ENCODE measurements at regions not wholly inside any gene's neighbourhood (a gene's known extent, or its start where the extent isn't known, plus 50 kb on each side); places are given as distances from the start of the nearest gene placed in this dataset.
"Not testable (repeated sequence)": the region's sequence is repeated elsewhere in the genome, so short reads cannot be mapped to it uniquely, and the experiment has no call there.

- H3K4me3 ChIP-seq (ENCODE audit: low read length) = no peak overlapping the region
- no peak for TF ChIP-seq ZNF274 (IDR thresholded peaks at IDR 0.05; ENCODE audit: low read depth, low read length)
These were observed 891.9 kb downstream of the PLOD2 start for GRCh38 chr3:145269106-145269505.

- TF ChIP-seq ZNF274 (IDR thresholded peaks at IDR 0.05; ENCODE audit: low read depth, low read length) = no peak
- H3K4me3 ChIP-seq (ENCODE audit: low read length) = no peak overlapping the region
These were observed 888.3 kb downstream of the PLOD2 start for GRCh38 chr3:145272684-145273083.

GRCh38 chr3:145282505-145282904 is 878.5 kb downstream of the PLOD2 start:
- no peak for TF ChIP-seq ZNF274 (IDR thresholded peaks at IDR 0.05; ENCODE audit: low read depth, low read length)
- H3K4me3 ChIP-seq (ENCODE audit: low read length) = no peak overlapping the region

- H3K4me3 ChIP-seq (ENCODE audit: low read length) = no peak overlapping the region
- no peak for TF ChIP-seq ZNF274 (IDR thresholded peaks at IDR 0.05; ENCODE audit: low read depth, low read length)
These were observed 874.0 kb downstream of the PLOD2 start for GRCh38 chr3:145286937-145287336.

- no peak for TF ChIP-seq ZNF274 (IDR thresholded peaks at IDR 0.05; ENCODE audit: low read depth, low read length)
- H3K4me3 ChIP-seq (ENCODE audit: low read length) = no peak overlapping the region
These were observed 871.0 kb downstream of the PLOD2 start for GRCh38 chr3:145290010-145290409.

GRCh38 chr3:145294572-145294971 is 866.4 kb downstream of the PLOD2 start:
- no peak overlapping the region for H3K4me3 ChIP-seq (ENCODE audit: low read length)
- TF ChIP-seq ZNF274 (IDR thresholded peaks at IDR 0.05; ENCODE audit: low read depth, low read length) = no peak

- H3K4me3 ChIP-seq (ENCODE audit: low read length) = no peak overlapping the region
- TF ChIP-seq ZNF274 (IDR thresholded peaks at IDR 0.05; ENCODE audit: low read depth, low read length) = no peak
These were observed 853.7 kb downstream of the PLOD2 start for GRCh38 chr3:145307272-145307671.

GRCh38 chr3:145313751-145314150 is 847.2 kb downstream of the PLOD2 start:
- no peak overlapping the region for H3K4me3 ChIP-seq (ENCODE audit: low read length)
- no peak for TF ChIP-seq ZNF274 (IDR thresholded peaks at IDR 0.05; ENCODE audit: low read depth, low read length)

- H3K4me3 ChIP-seq (ENCODE audit: low read length) = not testable (repeated sequence)
These were observed 844.7 kb downstream of the PLOD2 start for GRCh38 chr3:145316253-145316652.

- TF ChIP-seq ZNF274 (IDR thresholded peaks at IDR 0.05; ENCODE audit: low read depth, low read length) = no peak
- H3K4me3 ChIP-seq (ENCODE audit: low read length) = no peak overlapping the region
These were observed 834.3 kb downstream of the PLOD2 start for GRCh38 chr3:145326666-145327065.

- H3K4me3 ChIP-seq (ENCODE audit: low read length) = not testable (repeated sequence)
These were observed 827.6 kb downstream of the PLOD2 start for GRCh38 chr3:145333427-145333826.

GRCh38 chr3:145333931-145334330 is 827.1 kb downstream of the PLOD2 start:
- TF ChIP-seq ZNF274 (IDR thresholded peaks at IDR 0.05; ENCODE audit: low read depth, low read length) = no peak
- H3K4me3 ChIP-seq (ENCODE audit: low read length) = no peak overlapping the region

- H3K4me3 ChIP-seq (ENCODE audit: low read length) = no peak overlapping the region
- no peak for TF ChIP-seq ZNF274 (IDR thresholded peaks at IDR 0.05; ENCODE audit: low read depth, low read length)
These were observed 805.8 kb downstream of the PLOD2 start for GRCh38 chr3:145355206-145355605.

GRCh38 chr3:145357453-145357852 is 803.5 kb downstream of the PLOD2 start:
- no peak for TF ChIP-seq ZNF274 (IDR thresholded peaks at IDR 0.05; ENCODE audit: low read depth, low read length)
- H3K4me3 ChIP-seq (ENCODE audit: low read length) = no peak overlapping the region

- no peak overlapping the region for H3K4me3 ChIP-seq (ENCODE audit: low read length)
- no peak for TF ChIP-seq ZNF274 (IDR thresholded peaks at IDR 0.05; ENCODE audit: low read depth, low read length)
These were observed 801.9 kb downstream of the PLOD2 start for GRCh38 chr3:145359040-145359439.

GRCh38 chr3:145368748-145369147 is 792.2 kb downstream of the PLOD2 start:
- TF ChIP-seq ZNF274 (IDR thresholded peaks at IDR 0.05; ENCODE audit: low read depth, low read length) = no peak
- no peak overlapping the region for H3K4me3 ChIP-seq (ENCODE audit: low read length)

GRCh38 chr3:145370870-145371269 is 790.1 kb downstream of the PLOD2 start:
- no peak overlapping the region for H3K4me3 ChIP-seq (ENCODE audit: low read length)

More at GRCh38 chr3:145370870-145371269, 790.1 kb downstream of the PLOD2 start:
- no peak for TF ChIP-seq ZNF274 (IDR thresholded peaks at IDR 0.05; ENCODE audit: low read depth, low read length)
